Caki2 (cell line): ENCODE measurements at regions not wholly inside any gene's neighbourhood (a gene's known extent, or its start where the extent isn't known, plus 50 kb on each side); places are given as distances from the start of the nearest gene placed in this dataset.

Experiments used
- DNase-seq: peaks from one replicate; pipeline ENCODE4 v3.0.0-alpha.2; 2015; ENCODE audit warnings: low read depth
- in situ Hi-C: cut with HindIII; loops from 2 replicates; pipeline ENCODE4 v1.10.0; 2016; ENCODE audit warnings: low sequenced_read_pairs, low pct_unique_long_range_greater_than_20kb, mixed read lengths

GRCh38 chr10:65323802-65324201 lies 1602.0 kb upstream of the LRRTM3 start:
- in situ Hi-C loops: no loop called here
- no peak for DNase-seq

GRCh38 chr10:65325913-65326312 lies 1599.9 kb upstream of the LRRTM3 start:
- in situ Hi-C loops: no loop called here
- DNase-seq: no peak

- in situ Hi-C loops: no loop called here
- DNase-seq: no peak
These were observed 1597.3 kb upstream of the LRRTM3 start for GRCh38 chr10:65328486-65328885.

- in situ Hi-C loops: no loop called here
- DNase-seq: no peak
These were observed 1590.5 kb upstream of the LRRTM3 start for GRCh38 chr10:65335311-65335710.

GRCh38 chr10:65340340-65340739 lies 1585.5 kb upstream of the LRRTM3 start:
- DNase-seq: no peak
- in situ Hi-C loops: no loop called here

GRCh38 chr10:65341323-65341925 lies 1584.4 kb upstream of the LRRTM3 start:
- in situ Hi-C loops: no loop called here
- DNase-seq: no peak

GRCh38 chr10:65342245-65342644 lies 1583.6 kb upstream of the LRRTM3 start:
- DNase-seq: no peak
- in situ Hi-C loops: no loop called here

GRCh38 chr10:65346466-65346865 lies 1579.4 kb upstream of the LRRTM3 start:
- in situ Hi-C loops: no loop called here
- no peak for DNase-seq

- in situ Hi-C loops: no loop called here
- no peak for DNase-seq
These were observed 1577.2 kb upstream of the LRRTM3 start for GRCh38 chr10:65348637-65349036.

GRCh38 chr10:65350611-65351010 lies 1575.2 kb upstream of the LRRTM3 start:
- in situ Hi-C loops: no loop called here
- no peak for DNase-seq

GRCh38 chr10:65355141-65355680 lies 1570.6 kb upstream of the LRRTM3 start:
- in situ Hi-C loops: no loop called here
- DNase-seq: no peak

GRCh38 chr10:65358565-65358964 lies 1567.3 kb upstream of the LRRTM3 start:
- peak; percentile 24 for DNase-seq
- in situ Hi-C loops: no loop called here

- DNase-seq: no peak
- in situ Hi-C loops: no loop called here
These were observed 1565.3 kb upstream of the LRRTM3 start for GRCh38 chr10:65360497-65360896.

- in situ Hi-C loops: no loop called here
- DNase-seq: no peak
These were observed 1560.0 kb upstream of the LRRTM3 start for GRCh38 chr10:65365878-65366277.

- in situ Hi-C loops: no loop called here
- DNase-seq: no peak
These were observed 1558.1 kb upstream of the LRRTM3 start for GRCh38 chr10:65367706-65368105.

- in situ Hi-C loops: no loop called here
- DNase-seq: no peak
These were observed 1550.3 kb upstream of the LRRTM3 start for GRCh38 chr10:65375528-65375927.

GRCh38 chr10:65377687-65378086 lies 1548.1 kb upstream of the LRRTM3 start:
- in situ Hi-C loops: no loop called here
- DNase-seq: no peak

GRCh38 chr10:65394502-65395297 lies 1531.1 kb upstream of the LRRTM3 start:
- in situ Hi-C loops: no loop called here
- DNase-seq: peak; percentile 69

GRCh38 chr10:65395631-65396030 lies 1530.2 kb upstream of the LRRTM3 start:
- in situ Hi-C loops: no loop called here
- no peak for DNase-seq

GRCh38 chr10:65396997-65397396 lies 1528.8 kb upstream of the LRRTM3 start:
- no peak for DNase-seq
- in situ Hi-C loops: no loop called here
